ENCODE measurements at regions not wholly inside any gene's neighbourhood (a gene's known extent, or its start where the extent isn't known, plus 50 kb on each side); places are given as distances from the start of the nearest gene placed in this dataset.

- TF ChIP-seq CTCF (IDR thresholded peaks at IDR 0.05), result no peak
- TF ChIP-seq POLR2A (IDR thresholded peaks at IDR 0.05), result no peak
Observed at GRCh38 chr2:12605366-12605765, 111.4 kb upstream of the TRIB2 start.

Data from Peyer's patch (tissue), 4 donors.